HG03565 (cell line): ENCODE measurements at regions not wholly inside any gene's neighbourhood (a gene's known extent, or its start where the extent isn't known, plus 50 kb on each side); places are given as distances from the start of the nearest gene placed in this dataset.
"Not testable (repeated sequence)": the region's sequence is repeated elsewhere in the genome, so short reads cannot be mapped to it uniquely, and the experiment has no call there.

ENCODE experiments used
- ATAC-seq: cut with Tn5 transposase; IDR thresholded peaks from one replicate; pipeline ENCODE4 v1.9.1; 2021; ENCODE audit warnings: mild to moderate bottlenecking, moderate library complexity; ENCODE audit not compliant: unreplicated experiment

DNA sequence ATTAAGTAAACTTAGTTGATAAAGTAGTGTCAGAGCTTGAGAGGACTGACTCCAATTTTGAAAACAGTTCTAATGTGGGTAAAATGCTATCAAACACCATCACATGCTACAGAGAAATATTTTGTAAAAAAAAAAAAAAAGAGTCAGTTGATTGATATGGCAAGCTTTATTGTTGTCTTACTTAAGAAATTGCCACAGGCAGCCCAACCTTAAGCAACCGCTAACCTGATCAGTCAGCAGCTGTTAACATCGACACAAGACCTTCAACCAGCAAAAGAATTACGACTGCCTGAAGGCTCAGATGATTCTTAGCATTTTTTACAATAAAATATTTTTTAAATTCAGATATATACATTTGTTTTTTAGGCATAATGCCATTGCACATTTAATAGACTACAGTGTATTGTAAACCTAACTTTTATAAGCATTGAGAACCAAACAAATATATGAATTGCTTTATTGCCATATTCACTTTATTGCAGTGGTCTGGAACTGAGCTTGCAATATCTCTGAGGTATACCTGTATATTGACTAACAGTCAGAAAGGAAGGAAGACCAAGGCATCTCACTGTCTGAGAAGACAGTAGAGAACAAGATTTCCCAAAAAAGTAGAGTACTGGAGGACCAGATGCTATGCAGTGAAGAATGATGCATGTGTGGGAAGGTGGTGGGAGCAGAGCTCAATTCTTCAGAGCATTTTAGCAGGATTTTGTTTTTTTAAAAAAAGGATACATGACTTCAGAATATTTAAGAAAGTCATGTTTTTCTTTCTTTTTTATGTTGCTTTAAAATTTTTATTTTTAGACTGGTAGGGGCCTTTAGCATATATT is 973.8 kb upstream of the GYPC start:
- ATAC-seq: no peak

GRCh38 chr2:125684256-125684655 is 971.7 kb upstream of the GYPC start:
- no peak for ATAC-seq

DNA sequence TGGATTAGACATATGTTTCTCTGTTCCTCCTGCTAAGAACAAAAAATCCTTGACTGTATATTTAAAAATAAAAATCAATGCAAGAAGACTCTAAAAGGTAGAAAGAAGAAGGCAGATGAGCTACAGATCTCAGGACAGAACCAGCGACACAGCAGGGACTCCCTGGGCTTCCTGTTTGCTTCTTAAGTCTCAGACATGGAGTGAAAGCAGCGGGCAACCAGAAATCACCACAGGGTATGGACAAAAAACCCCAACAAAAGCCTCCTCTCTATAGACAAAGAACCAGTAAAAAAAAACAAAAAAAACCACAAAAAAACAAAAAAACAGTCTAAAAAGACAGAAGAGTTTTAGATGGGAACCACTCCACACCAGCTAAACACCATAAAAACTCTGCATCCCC is 971.0 kb upstream of the GYPC start:
- no peak for ATAC-seq

- ATAC-seq: no peak
Measured at GRCh38 chr2:125696560-125696959, 959.4 kb upstream of the GYPC start.

DNA sequence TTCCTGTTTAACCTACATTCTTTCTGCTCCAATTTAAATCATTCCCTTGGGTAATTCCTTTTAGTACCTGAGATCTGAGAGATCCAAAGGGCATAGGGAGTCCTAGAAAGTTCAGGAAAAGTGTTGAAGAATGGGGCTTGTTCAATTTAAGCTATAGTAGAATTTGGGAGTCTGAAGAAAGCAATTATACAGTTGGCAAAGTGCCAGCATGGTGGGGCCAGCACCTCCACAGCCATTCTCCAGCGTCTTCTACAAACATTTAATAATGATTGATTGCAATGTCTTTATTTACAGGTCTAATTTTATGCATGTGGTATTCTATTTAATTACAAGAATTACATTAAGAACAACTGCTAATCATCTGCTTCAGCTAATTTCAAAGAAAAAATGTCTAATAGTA is 957.7 kb upstream of the GYPC start:
- no peak for ATAC-seq

GRCh38 chr2:125701070-125701469 is 954.9 kb upstream of the GYPC start:
- no peak for ATAC-seq

- ATAC-seq: no peak
Measured at GRCh38 chr2:125707611-125708010, 948.3 kb upstream of the GYPC start.

- no peak for ATAC-seq
Measured at GRCh38 chr2:125710561-125710960, 945.4 kb upstream of the GYPC start.

DNA sequence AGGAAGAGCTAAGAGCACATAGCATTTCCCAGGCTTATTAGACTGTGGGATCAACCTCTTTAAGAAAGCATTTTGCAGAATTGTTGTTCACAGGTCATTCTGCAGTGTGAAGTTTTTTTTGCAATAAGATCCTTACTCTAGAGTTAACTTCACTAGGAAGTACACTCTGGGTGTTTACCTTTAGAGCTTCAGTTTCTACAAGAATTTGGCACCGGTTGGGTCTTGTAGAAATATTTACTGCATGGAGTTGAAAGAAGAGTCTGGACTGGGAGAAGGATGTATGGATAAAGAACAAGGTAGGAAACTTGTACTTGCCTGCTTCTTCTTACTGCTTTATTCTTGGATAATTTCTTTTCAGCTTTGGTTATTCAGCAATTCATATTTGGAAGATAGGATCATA is 944.9 kb upstream of the GYPC start:
- ATAC-seq: no peak

- no peak for ATAC-seq
Measured at GRCh38 chr2:125713533-125713932, 942.4 kb upstream of the GYPC start.

- ATAC-seq: no peak
Measured at GRCh38 chr2:125721072-125721721, 934.8 kb upstream of the GYPC start.

GRCh38 chr2:125730921-125731320 is 925.0 kb upstream of the GYPC start:
- ATAC-seq: no peak

- no peak for ATAC-seq
Measured at GRCh38 chr2:125736306-125736705, 919.7 kb upstream of the GYPC start.

DNA sequence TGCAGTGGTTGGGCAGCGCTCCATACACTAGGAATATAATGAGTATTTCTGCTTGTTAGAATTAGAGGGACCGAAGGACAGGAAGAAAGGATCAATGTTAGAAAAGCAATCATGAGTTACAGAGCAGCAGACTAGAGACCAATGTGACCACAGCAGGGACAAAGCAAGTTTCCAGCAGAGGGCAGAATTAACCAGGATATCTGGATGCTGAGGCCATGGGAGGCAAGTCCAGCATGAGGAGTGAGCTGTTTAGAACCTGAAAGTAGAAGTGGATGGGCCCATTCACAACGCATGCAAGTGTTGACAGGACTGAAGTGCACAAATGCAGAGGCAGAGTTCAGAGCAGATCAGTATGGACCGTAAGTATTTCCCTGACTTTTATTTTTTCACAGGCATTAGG is 910.4 kb upstream of the GYPC start:
- ATAC-seq: no peak

DNA sequence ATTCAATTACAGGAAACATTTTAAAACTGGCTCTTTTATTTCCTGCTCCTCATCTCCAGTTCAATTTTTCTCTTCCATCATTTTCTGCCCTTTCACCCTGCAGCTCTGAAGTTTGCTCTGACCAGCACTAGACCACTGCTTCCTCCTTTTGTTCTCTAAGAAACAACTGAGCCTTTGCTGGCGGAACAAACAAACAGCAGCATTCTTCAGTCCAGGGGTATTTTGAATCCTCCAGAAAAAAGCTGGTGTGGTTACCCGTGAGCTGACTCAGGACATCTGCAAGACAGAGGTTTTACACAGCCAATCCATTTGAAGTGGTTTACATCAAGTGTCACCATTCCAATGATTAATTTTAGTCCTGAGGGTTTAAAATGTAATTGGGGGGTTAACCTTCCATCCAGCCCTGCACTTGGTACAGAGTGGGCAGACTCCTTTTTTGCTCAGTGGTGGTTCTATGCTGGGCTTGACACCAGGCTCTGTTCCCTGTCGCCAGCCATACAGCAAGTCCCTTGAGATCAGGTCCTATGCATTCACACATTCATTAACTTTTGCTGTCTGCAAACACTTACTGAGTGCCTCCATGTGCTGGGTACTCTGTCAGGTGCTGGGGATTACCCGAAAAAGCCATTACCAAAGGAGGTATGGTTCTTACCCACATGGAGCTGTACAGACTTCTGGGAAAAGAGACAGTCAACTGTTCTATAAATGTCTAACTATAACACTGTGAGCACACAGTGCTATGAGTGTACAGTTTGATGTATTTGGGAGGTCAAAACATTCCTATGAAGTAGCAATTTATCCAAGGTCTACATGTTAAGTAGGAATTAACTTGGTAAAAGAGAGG is 909.4 kb upstream of the GYPC start:
- no peak for ATAC-seq

DNA sequence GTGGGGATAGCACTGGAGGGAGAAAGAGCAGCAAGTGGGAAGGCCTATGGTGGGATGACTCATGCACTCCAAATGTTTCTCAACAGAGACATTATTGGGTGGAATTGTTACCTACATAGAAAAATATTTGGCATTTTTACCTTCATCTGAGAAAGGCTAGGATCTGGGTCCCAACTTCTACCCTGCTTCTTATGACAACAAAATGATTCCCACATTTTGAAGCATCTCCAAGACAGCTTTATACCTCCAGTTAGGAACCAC is 908.9 kb upstream of the GYPC start:
- no peak for ATAC-seq

GRCh38 chr2:125756431-125756830 is 899.5 kb upstream of the GYPC start:
- no peak for ATAC-seq

DNA sequence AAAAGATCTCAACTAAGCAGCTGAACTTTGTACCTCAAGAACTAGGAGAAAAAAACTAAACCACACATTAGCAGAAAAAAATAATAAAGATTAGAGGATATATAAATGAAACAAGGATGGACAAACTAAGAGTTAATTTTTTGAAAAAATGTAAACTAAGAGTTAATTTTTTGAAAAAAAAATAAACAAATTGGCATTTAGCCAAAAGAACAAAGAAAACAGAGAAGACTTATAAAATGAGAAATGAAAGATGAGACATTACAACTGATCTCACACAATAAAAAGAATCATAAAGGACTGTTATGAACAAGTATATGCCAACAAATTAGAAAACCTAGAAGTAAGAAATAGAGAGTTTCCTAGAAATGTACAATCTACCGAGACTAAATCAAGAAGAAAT is 859.2 kb upstream of the GYPC start:
- no peak for ATAC-seq

DNA sequence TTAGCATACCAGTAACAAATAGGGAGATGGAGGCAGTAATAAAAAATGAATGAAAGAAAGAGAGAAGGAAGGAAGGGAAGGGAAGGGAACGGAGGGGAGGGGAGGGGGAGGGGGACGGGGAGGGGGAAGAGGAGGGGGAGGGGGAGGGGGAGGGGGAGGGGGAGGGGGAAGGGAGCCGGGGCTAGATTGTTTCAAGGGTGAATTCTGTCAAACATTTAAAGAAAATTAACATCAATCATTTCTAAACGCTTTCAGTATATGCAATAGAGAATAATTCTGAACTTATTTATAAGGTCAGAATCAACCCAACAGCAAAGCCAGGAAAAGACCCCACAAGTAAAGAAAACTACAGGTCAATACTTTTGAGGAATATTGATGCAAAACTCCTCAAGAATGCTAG is 858.8 kb upstream of the GYPC start:
- no peak for ATAC-seq

DNA sequence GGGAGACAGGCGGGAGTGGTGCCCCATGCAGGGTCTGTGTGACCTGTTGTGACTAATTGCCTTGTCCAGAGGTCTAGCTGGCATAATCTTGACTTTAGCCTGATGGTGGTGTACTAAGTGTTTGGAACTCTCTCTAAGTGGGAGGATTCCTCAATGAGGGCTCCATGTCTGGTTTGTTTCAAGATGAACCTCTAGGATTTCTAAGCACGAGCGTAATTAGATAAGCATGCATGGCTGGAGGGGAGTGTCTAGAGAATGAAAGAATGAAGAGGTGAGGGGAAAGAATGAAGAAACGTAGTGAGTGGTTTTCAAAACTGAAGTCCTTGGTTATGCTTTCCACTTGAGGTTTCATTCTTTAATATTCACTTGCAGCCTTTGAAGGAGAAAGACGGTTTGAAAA is 833.2 kb upstream of the GYPC start:
- no peak for ATAC-seq

- ATAC-seq: not testable (repeated sequence)
Measured at GRCh38 chr2:125825781-125826180, 830.2 kb upstream of the GYPC start.

GRCh38 chr2:125837128-125837527 is 818.8 kb upstream of the GYPC start:
- no peak for ATAC-seq
